Fibroblast of skin of abdomen (primary cell): ENCODE measurements at regions not wholly inside any gene's neighbourhood (a gene's known extent, or its start where the extent isn't known, plus 50 kb on each side); places are given as distances from the start of the nearest gene placed in this dataset.
"Not testable (repeated sequence)": the region's sequence is repeated elsewhere in the genome, so short reads cannot be mapped to it uniquely, and the experiment has no call there.

Experiments used
- DNase-seq: peaks from one replicate; pipeline ENCODE4 v3.0.0-alpha.2; 2013

- DNase-seq, result no peak
These were observed 210.4 kb upstream of the N4BP1 start for GRCh38 chr16:48820379-48820778.

- no peak for DNase-seq
These were observed 208.3 kb upstream of the N4BP1 start for GRCh38 chr16:48818257-48818656.

- no peak for DNase-seq
These were observed 207.1 kb upstream of the N4BP1 start for GRCh38 chr16:48817032-48817431.

GRCh38 chr16:48816393-48816792 is 206.4 kb upstream of the N4BP1 start:
- DNase-seq, result no peak

GRCh38 chr16:48814994-48815393 is 205.0 kb upstream of the N4BP1 start:
- no peak for DNase-seq

GRCh38 chr16:48813485-48813884 is 203.5 kb upstream of the N4BP1 start:
- no peak for DNase-seq

GRCh38 chr16:48812856-48813255 is 202.9 kb upstream of the N4BP1 start:
- DNase-seq, result no peak

- DNase-seq, result no peak
These were observed 201.5 kb upstream of the N4BP1 start for GRCh38 chr16:48811478-48811877.

- DNase-seq, result no peak
These were observed 200.9 kb upstream of the N4BP1 start for GRCh38 chr16:48810803-48811453.

GRCh38 chr16:48810436-48810802 is 200.4 kb upstream of the N4BP1 start:
- DNase-seq, result no peak

GRCh38 chr16:48790151-48790550 is 180.2 kb upstream of the N4BP1 start:
- DNase-seq, result no peak

- no peak for DNase-seq
These were observed 178.5 kb upstream of the N4BP1 start for GRCh38 chr16:48788475-48788874.

GRCh38 chr16:48745541-48745940 is 135.6 kb upstream of the N4BP1 start:
- DNase-seq, result no peak

- DNase-seq, result no peak
These were observed 131.0 kb upstream of the N4BP1 start for GRCh38 chr16:48740964-48741363.

GRCh38 chr16:48734220-48734619 is 124.2 kb upstream of the N4BP1 start:
- DNase-seq, result no peak

GRCh38 chr16:48704710-48705109 is 94.7 kb upstream of the N4BP1 start:
- DNase-seq, result no peak

- peak; percentile 62 for DNase-seq
These were observed 77.5 kb upstream of the N4BP1 start for GRCh38 chr16:48687421-48688038.

GRCh38 chr16:48684148-48684547 is 74.2 kb upstream of the N4BP1 start:
- no peak for DNase-seq

GRCh38 chr16:48682971-48683370 is 73.0 kb upstream of the N4BP1 start:
- DNase-seq, result no peak

GRCh38 chr16:48681520-48681919 is 71.5 kb upstream of the N4BP1 start:
- DNase-seq, result no peak

- DNase-seq, result no peak
These were observed 70.9 kb upstream of the N4BP1 start for GRCh38 chr16:48680881-48681280.

GRCh38 chr16:48676836-48677235 is 66.9 kb upstream of the N4BP1 start:
- DNase-seq, result no peak

GRCh38 chr16:48668184-48668583 is 58.2 kb upstream of the N4BP1 start:
- DNase-seq, result not testable (repeated sequence)

GRCh38 chr16:48659940-48660339 is 50.0 kb upstream of the N4BP1 start:
- DNase-seq, result no peak
